ENCODE measurements at regions not wholly inside any gene's neighbourhood (a gene's known extent, or its start where the extent isn't known, plus 50 kb on each side); places are given as distances from the start of the nearest gene placed in this dataset.

- no peaks in the 10 kb centered on the region for H3K9me3 ChIP-seq
- intact Hi-C loops (cut with DNase I; ENCODE audit: low total_unique reads) (no loop called here), in situ Hi-C loops (cut with MboI; ENCODE audit: low pct_ligation_motif_present in 1 of 4, low pct_unique_long_range_greater_than_20kb in 1 of 4, low sequenced_read_pairs in 3 of 4) (no loop called here)
- peaks cover 9 to 15% (median 12%) of the 10 kb centered on the region in 4 donors for H3K4me1 ChIP-seq
- H3K4me3 ChIP-seq = no peak overlapping the region
- H3K36me3 ChIP-seq = no peaks in the 10 kb centered on the region
- 86 to 88% methylated on average over 1 to 2 of the region's 2 CpGs for WGBS, 2 donors (ENCODE audit: low coverage in 1 of 2)
- TF ChIP-seq EP300 (IDR thresholded peaks at IDR 0.05; ENCODE audit: low read depth) = no peak
- TF ChIP-seq CTCF (IDR thresholded peaks at IDR 0.05) = no peak
- no peak for TF ChIP-seq POLR2A (IDR thresholded peaks at IDR 0.05)
- no peak for TF ChIP-seq POLR2AphosphoS5 (IDR thresholded peaks at IDR 0.05)
- no peak for DNase-seq
- no peak overlapping the region for H3K27ac ChIP-seq
- H3K27me3 ChIP-seq = no peaks in the 10 kb centered on the region
These were observed 167.7 kb downstream of the MACROH2A1 start for GRCh38 chr5:135231289-135231688.

GRCh38 chr5:135230251-135230925 is 168.6 kb downstream of the MACROH2A1 start:
- no peak for TF ChIP-seq POLR2A (IDR thresholded peaks at IDR 0.05)
- no peak for TF ChIP-seq POLR2AphosphoS5 (IDR thresholded peaks at IDR 0.05)
- TF ChIP-seq CTCF (IDR thresholded peaks at IDR 0.05) = no peak
- TF ChIP-seq EP300 (IDR thresholded peaks at IDR 0.05; ENCODE audit: low read depth) = no peak
- no peaks in the 10 kb centered on the region for H3K36me3 ChIP-seq
- intact Hi-C loops (cut with DNase I; ENCODE audit: low total_unique reads) (no loop called here), in situ Hi-C loops (cut with MboI; ENCODE audit: low pct_ligation_motif_present in 1 of 4, low pct_unique_long_range_greater_than_20kb in 1 of 4, low sequenced_read_pairs in 3 of 4) (no loop called here)
- peak; percentile 35 for DNase-seq
- H3K4me1 ChIP-seq = peaks cover 9 to 15% (median 12%) of the 10 kb centered on the region in 4 donors
- no peak overlapping the region for H3K4me3 ChIP-seq
- H3K27ac ChIP-seq = peak overlapping the region in 3 of 4 donors; percentile 0 to 35 (median 23)
- 75% methylated on average over 12 of the region's 12 CpGs; no CpG with 5 or more reads in 1 of the 2 donors for WGBS, 2 donors (ENCODE audit: low coverage in 1 of 2)
- H3K27me3 ChIP-seq = no peaks in the 10 kb centered on the region
- no peaks in the 10 kb centered on the region for H3K9me3 ChIP-seq

GRCh38 chr5:135229679-135230132 is 169.3 kb downstream of the MACROH2A1 start:
- Histone ChIP-seq H3K9me3 (no peaks in the 10 kb centered on the region), H3K4me3 (no peak overlapping the region), H3K36me3 (no peaks in the 10 kb centered on the region), H3K27me3 (no peaks in the 10 kb centered on the region), H3K4me1 (peaks cover 9 to 15% (median 12%) of the 10 kb centered on the region in 4 donors), H3K27ac (peak overlapping the region in 1 of 4 donors; percentile 0)
- intact Hi-C loops (cut with DNase I; ENCODE audit: low total_unique reads) (no loop called here), in situ Hi-C loops (cut with MboI; ENCODE audit: low pct_ligation_motif_present in 1 of 4, low pct_unique_long_range_greater_than_20kb in 1 of 4, low sequenced_read_pairs in 3 of 4) (no loop called here)
- TF ChIP-seq POLR2A (IDR thresholded peaks at IDR 0.05) (no peak), POLR2AphosphoS5 (IDR thresholded peaks at IDR 0.05) (no peak), CTCF (IDR thresholded peaks at IDR 0.05) (no peak)
- 62 to 80% methylated on average over 2 to 4 of the region's 4 CpGs for WGBS, 2 donors (ENCODE audit: low coverage in 1 of 2)
- DNase-seq = no peak

GRCh38 chr5:135229122-135229521 is 169.9 kb downstream of the MACROH2A1 start:
- intact Hi-C loops (cut with DNase I; ENCODE audit: low total_unique reads) (no loop called here), in situ Hi-C loops (cut with MboI; ENCODE audit: low pct_ligation_motif_present in 1 of 4, low pct_unique_long_range_greater_than_20kb in 1 of 4, low sequenced_read_pairs in 3 of 4) (no loop called here)
- Histone ChIP-seq H3K36me3 (no peaks in the 10 kb centered on the region), H3K4me3 (no peak overlapping the region), H3K9me3 (no peaks in the 10 kb centered on the region), H3K27ac (no peak overlapping the region), H3K27me3 (no peaks in the 10 kb centered on the region), H3K4me1 (peaks cover 9 to 15% (median 12%) of the 10 kb centered on the region in 4 donors)
- 100% methylated on average over 2 of the region's 2 CpGs; no CpG with 5 or more reads in 1 of the 2 donors for WGBS, 2 donors (ENCODE audit: low coverage in 1 of 2)
- DNase-seq = no peak
- TF ChIP-seq POLR2A (IDR thresholded peaks at IDR 0.05) (no peak), CTCF (IDR thresholded peaks at IDR 0.05) (no peak), POLR2AphosphoS5 (IDR thresholded peaks at IDR 0.05) (no peak), EP300 (IDR thresholded peaks at IDR 0.05; ENCODE audit: low read depth) (no peak)
